Testis (tissue), 2 donors: ENCODE measurements at regions not wholly inside any gene's neighbourhood (a gene's known extent, or its start where the extent isn't known, plus 50 kb on each side); places are given as distances from the start of the nearest gene placed in this dataset.

Source experiments
- DNase-seq: peaks from one replicate; pipeline ENCODE4 v3.0.0-alpha.2; 2019
- H3K27ac ChIP-seq, 2 donors: fragments of 200-600 bp; sonication (generic); one replicate each; pipeline ENCODE4 v1.5.1; 2019
- H3K27me3 ChIP-seq: fragments of 200-600 bp; sonication (generic); one replicate; pipeline ENCODE4 v1.5.1; 2019
- H3K36me3 ChIP-seq: fragments of 200-600 bp; sonication (generic); one replicate; pipeline ENCODE4 v1.5.1; 2017; ENCODE audit warnings: low read depth; ENCODE audit errors: missing control alignments
- H3K4me1 ChIP-seq: fragments of 200-600 bp; sonication (generic); one replicate; pipeline ENCODE4 v1.5.1; 2019
- H3K4me3 ChIP-seq, 2 donors: fragments of 200-600 bp; sonication (generic); one replicate each; pipeline ENCODE4 v1.5.1; 2017 to 2019
- H3K9me3 ChIP-seq: fragments of 200-600 bp; sonication (generic); one replicate; pipeline ENCODE4 v1.5.1; 2017
- POLR2A ChIP-seq: fragments of 450-650 bp; IDR thresholded peaks from one replicate; pipeline ENCODE4 v1.6.1; 2017; ENCODE audit warnings: antibody characterized with exemption, mild to moderate bottlenecking, moderate library complexity
- WGBS, 2 donors: methylation state at CpG; one replicate each; pipeline ENCODE4 v1.1.5; 2018; 5-methylcytosine and 5-hydroxymethylcytosine counted together
- intact Hi-C: fragments of 100-400 bp; cut with DNase I; formaldehyde crosslinking; loops from one replicate; pipeline ENCODE4 v1.15.1; 2023; ENCODE audit warnings: low total_unique reads
- TF ChIP-seq, protein P1 (sequence below), 3 experiments: fragments of 450-650 bp in 2 of 3; fragments of 200-600 bp in 1 of 3; sonication (generic) in 1 of 3; IDR thresholded peaks; one replicate each; pipeline ENCODE4 v1.5.1; 2016 to 2019; ENCODE audit warnings: antibody characterized with exemption in 3 of 3, mild to moderate bottlenecking in 2 of 3, moderate library complexity in 1 of 3

DNA sequence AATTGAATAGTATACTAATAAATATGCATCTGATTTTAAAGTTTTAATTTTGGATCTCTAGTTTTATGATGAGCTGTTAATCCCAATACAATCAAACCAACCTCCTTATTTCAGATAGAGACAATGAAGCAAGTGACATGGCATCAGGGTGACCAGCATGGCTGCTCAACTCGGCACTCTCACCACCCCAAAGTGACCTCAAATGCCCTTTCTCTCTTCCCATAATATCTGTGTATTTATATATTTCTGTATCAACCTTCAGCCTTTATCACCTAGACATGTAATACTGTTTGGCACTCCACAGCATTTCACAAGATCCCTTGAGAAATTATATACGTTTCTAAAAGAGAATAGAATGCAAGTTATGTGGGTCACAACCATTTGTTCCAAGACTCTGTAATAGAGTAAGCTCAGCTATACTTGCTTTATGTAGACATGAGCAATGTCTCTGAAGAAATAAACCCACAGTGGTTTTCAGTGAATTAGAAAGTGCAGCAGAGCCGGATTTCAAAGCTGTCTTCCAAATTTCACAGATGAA is 1623.2 kb upstream of the PABPC4L start:
- 62 to 70% methylated on average over 3 of the region's 3 CpGs for WGBS, 2 donors
- Histone ChIP-seq H3K4me3 (no peak overlapping the region), H3K36me3 (no peaks in the 10 kb centered on the region), H3K4me1 (no peaks in the 10 kb centered on the region), H3K27me3 (no peaks in the 10 kb centered on the region), H3K9me3 (no peaks in the 10 kb centered on the region), H3K27ac (no peak overlapping the region)
- intact Hi-C loops, result no loop called here
- no peak for TF ChIP-seq POLR2A
- TF ChIP-seq, protein P1, sequence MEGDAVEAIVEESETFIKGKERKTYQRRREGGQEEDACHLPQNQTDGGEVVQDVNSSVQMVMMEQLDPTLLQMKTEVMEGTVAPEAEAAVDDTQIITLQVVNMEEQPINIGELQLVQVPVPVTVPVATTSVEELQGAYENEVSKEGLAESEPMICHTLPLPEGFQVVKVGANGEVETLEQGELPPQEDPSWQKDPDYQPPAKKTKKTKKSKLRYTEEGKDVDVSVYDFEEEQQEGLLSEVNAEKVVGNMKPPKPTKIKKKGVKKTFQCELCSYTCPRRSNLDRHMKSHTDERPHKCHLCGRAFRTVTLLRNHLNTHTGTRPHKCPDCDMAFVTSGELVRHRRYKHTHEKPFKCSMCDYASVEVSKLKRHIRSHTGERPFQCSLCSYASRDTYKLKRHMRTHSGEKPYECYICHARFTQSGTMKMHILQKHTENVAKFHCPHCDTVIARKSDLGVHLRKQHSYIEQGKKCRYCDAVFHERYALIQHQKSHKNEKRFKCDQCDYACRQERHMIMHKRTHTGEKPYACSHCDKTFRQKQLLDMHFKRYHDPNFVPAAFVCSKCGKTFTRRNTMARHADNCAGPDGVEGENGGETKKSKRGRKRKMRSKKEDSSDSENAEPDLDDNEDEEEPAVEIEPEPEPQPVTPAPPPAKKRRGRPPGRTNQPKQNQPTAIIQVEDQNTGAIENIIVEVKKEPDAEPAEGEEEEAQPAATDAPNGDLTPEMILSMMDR (IDR thresholded peaks at IDR 0.05), result no peak
- no peak for DNase-seq

- Histone ChIP-seq H3K9me3 (no peaks in the 10 kb centered on the region), H3K4me1 (no peaks in the 10 kb centered on the region), H3K36me3 (no peaks in the 10 kb centered on the region), H3K4me3 (no peak overlapping the region), H3K27ac (no peak overlapping the region), H3K27me3 (no peaks in the 10 kb centered on the region)
- TF ChIP-seq, protein P1 (IDR thresholded peaks at IDR 0.05), result no peak
- no peak for TF ChIP-seq POLR2A
- WGBS, 2 donors, result 72 to 84% methylated on average over 3 of the region's 3 CpGs
- intact Hi-C loops, result no loop called here
- DNase-seq, result no peak
Measured at GRCh38 chr4:135804785-135805184, 1603.2 kb upstream of the PABPC4L start.

DNA sequence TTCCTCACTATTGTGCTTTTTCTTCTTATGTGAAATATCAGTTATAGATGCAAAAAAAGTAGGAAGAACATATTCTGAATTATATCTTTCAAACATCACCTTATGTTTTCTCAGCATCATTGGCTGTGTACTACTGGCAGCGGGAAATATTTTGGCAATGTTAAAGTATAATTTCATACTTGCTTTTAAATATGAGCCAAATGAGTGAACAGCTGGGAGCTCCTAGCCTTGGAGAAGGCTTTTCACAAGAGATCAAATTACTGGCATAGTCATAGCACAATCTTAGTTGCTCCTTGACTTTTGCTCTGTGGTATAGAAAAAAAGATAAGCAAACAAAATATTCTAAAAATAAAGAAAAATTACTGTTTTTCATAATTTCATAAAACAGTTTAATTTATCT is 1575.8 kb upstream of the PABPC4L start:
- no peaks in the 10 kb centered on the region for H3K4me1 ChIP-seq

DNA sequence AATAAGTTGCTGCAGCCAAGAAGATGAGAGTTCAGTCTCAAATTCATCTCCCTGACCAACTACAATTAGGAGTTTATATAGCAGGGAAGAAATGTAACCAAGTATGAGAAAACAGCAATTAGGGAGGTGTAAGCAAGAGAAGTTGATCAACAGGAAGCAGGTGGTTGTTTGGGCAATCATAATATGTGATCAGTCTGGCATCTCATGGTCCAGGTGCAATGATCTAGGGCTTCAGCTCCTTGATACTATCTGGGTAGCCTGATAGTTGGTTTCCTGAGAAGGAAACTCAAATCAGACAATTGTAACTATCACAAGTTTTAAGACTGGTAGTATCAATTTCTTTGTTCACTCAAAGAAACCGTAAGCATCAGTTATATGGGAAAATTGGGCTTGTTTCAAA is 1574.3 kb upstream of the PABPC4L start:
- Histone ChIP-seq H3K9me3 (no peaks in the 10 kb centered on the region), H3K27me3 (no peaks in the 10 kb centered on the region), H3K36me3 (no peaks in the 10 kb centered on the region), H3K4me3 (no peak overlapping the region), H3K4me1 (no peaks in the 10 kb centered on the region), H3K27ac (no peak overlapping the region)
- 83 to 92% methylated on average over 1 of the region's 1 CpG for WGBS, 2 donors
- no peak for DNase-seq
- TF ChIP-seq, protein P1 (IDR thresholded peaks at IDR 0.05), result no peak
- no peak for TF ChIP-seq POLR2A
- intact Hi-C loops, result no loop called here

More for the DNA sequence above, 1575.8 kb upstream of the PABPC4L start:
- H3K27me3 ChIP-seq, result no peaks in the 10 kb centered on the region
- TF ChIP-seq, protein P1 (IDR thresholded peaks at IDR 0.05), result no peak
- TF ChIP-seq POLR2A, result no peak
- H3K4me3 ChIP-seq, result no peak overlapping the region
- H3K9me3 ChIP-seq, result no peaks in the 10 kb centered on the region
- 29 to 57% methylated on average over 1 of the region's 1 CpG for WGBS, 2 donors
- intact Hi-C loops, result no loop called here
- H3K36me3 ChIP-seq, result no peaks in the 10 kb centered on the region
- no peak for DNase-seq
- H3K27ac ChIP-seq, result no peak overlapping the region

GRCh38 chr4:135770505-135770904 is 1568.9 kb upstream of the PABPC4L start:
- no peaks in the 10 kb centered on the region for H3K36me3 ChIP-seq
- intact Hi-C loops, result no loop called here
- DNase-seq, result no peak
- no peak overlapping the region for H3K27ac ChIP-seq
- H3K4me3 ChIP-seq, result no peak overlapping the region
- TF ChIP-seq POLR2A, result no peak
- TF ChIP-seq, protein P1 (IDR thresholded peaks at IDR 0.05), result no peak
- no peaks in the 10 kb centered on the region for H3K27me3 ChIP-seq
- no peaks in the 10 kb centered on the region for H3K4me1 ChIP-seq
- H3K9me3 ChIP-seq, result no peaks in the 10 kb centered on the region
